Activated CD4-positive, alpha-beta T cell treated with anti-CD3 and anti-CD28 coated beads for 48 hours (primary cell): ENCODE measurements at regions not wholly inside any gene's neighbourhood (a gene's known extent, or its start where the extent isn't known, plus 50 kb on each side); places are given as distances from the start of the nearest gene placed in this dataset.
"Not testable (repeated sequence)": the region's sequence is repeated elsewhere in the genome, so short reads cannot be mapped to it uniquely, and the experiment has no call there.

Experiments
- DNase-seq: peaks from one replicate; pipeline ENCODE4 v3.0.0-alpha.2; 2020

- peak; percentile 67 for DNase-seq
Measured at GRCh38 chr5:34538026-34538672, 118.0 kb upstream of the RAI14 start.

- no peak for DNase-seq
Measured at GRCh38 chr5:34539183-34539582, 116.9 kb upstream of the RAI14 start.

GRCh38 chr5:34541067-34541466 is 115.1 kb upstream of the RAI14 start:
- DNase-seq, result no peak

GRCh38 chr5:34542818-34543217 is 113.3 kb upstream of the RAI14 start:
- no peak for DNase-seq

GRCh38 chr5:34543687-34544086 is 112.4 kb upstream of the RAI14 start:
- DNase-seq, result no peak

- DNase-seq, result no peak
Measured at GRCh38 chr5:34544403-34544802, 111.7 kb upstream of the RAI14 start.

GRCh38 chr5:34545164-34545563 is 111.0 kb upstream of the RAI14 start:
- no peak for DNase-seq

GRCh38 chr5:34545626-34546025 is 110.5 kb upstream of the RAI14 start:
- no peak for DNase-seq

- DNase-seq, result no peak
Measured at GRCh38 chr5:34547300-34548085, 108.6 kb upstream of the RAI14 start.

- DNase-seq, result no peak
Measured at GRCh38 chr5:34548086-34548403, 108.1 kb upstream of the RAI14 start.

GRCh38 chr5:34550247-34550646 is 105.9 kb upstream of the RAI14 start:
- no peak for DNase-seq

- DNase-seq, result no peak
Measured at GRCh38 chr5:34550964-34551363, 105.2 kb upstream of the RAI14 start.

- no peak for DNase-seq
Measured at GRCh38 chr5:34551911-34552433, 104.2 kb upstream of the RAI14 start.

GRCh38 chr5:34552686-34553085 is 103.4 kb upstream of the RAI14 start:
- no peak for DNase-seq

GRCh38 chr5:34553581-34553980 is 102.5 kb upstream of the RAI14 start:
- no peak for DNase-seq

GRCh38 chr5:34554641-34555040 is 101.5 kb upstream of the RAI14 start:
- DNase-seq, result no peak

GRCh38 chr5:34555699-34556508 is 100.2 kb upstream of the RAI14 start:
- no peak for DNase-seq

GRCh38 chr5:34556509-34556782 is 99.7 kb upstream of the RAI14 start:
- DNase-seq, result no peak

GRCh38 chr5:34561581-34561980 is 94.5 kb upstream of the RAI14 start:
- DNase-seq, result not testable (repeated sequence)

- DNase-seq, result no peak
Measured at GRCh38 chr5:34562791-34563190, 93.3 kb upstream of the RAI14 start.

- DNase-seq, result no peak
Measured at GRCh38 chr5:34563269-34563668, 92.9 kb upstream of the RAI14 start.

- no peak for DNase-seq
Measured at GRCh38 chr5:34563931-34564709, 92.0 kb upstream of the RAI14 start.

GRCh38 chr5:34564710-34565235 is 91.4 kb upstream of the RAI14 start:
- DNase-seq, result no peak
